Renal cortex interstitium (tissue), 11 donors: ENCODE measurements at regions not wholly inside any gene's neighbourhood (a gene's known extent, or its start where the extent isn't known, plus 50 kb on each side); places are given as distances from the start of the nearest gene placed in this dataset.
"Not testable (repeated sequence)": the region's sequence is repeated elsewhere in the genome, so short reads cannot be mapped to it uniquely, and the experiment has no call there.

Experiments used
- DNase-seq, 11 donors: peaks; one replicate each; pipeline ENCODE4 v3.0.0-alpha.2; 2013; ENCODE audit warnings: low read depth in 9 of 11, low spot score in 4 of 11; ENCODE audit errors: extremely low read depth in 1 of 11

- no peak for DNase-seq
Observed at GRCh38 chr4:134505511-134505910, 303.9 kb upstream of the PABPC4L start.

- no peak for DNase-seq
Observed at GRCh38 chr4:134501973-134502643, 300.5 kb upstream of the PABPC4L start.

DNA sequence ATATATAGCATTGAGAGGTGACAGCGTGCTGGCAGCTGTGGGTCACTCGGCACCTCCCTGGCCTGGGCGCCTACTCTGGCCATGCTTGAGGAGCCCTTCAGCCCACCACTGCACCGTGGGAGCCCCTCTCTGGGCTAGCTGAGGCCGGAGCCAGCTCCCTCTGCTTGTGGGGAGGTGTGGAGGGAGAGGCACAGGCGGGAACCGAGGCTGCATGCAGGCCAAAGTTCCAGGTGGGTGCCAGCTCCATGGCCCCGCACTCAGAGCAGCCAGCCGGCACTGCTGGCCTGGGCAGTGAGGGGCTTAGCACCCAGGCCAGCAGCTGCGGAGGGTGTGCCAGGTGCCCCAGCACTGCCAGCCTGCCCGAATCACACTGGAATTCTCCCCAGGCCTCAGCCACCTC is 299.9 kb upstream of the PABPC4L start:
- not testable (repeated sequence) for DNase-seq

GRCh38 chr4:134499074-134499473 is 297.5 kb upstream of the PABPC4L start:
- no peak for DNase-seq

GRCh38 chr4:134490863-134491262 is 289.3 kb upstream of the PABPC4L start:
- DNase-seq = no peak

DNA sequence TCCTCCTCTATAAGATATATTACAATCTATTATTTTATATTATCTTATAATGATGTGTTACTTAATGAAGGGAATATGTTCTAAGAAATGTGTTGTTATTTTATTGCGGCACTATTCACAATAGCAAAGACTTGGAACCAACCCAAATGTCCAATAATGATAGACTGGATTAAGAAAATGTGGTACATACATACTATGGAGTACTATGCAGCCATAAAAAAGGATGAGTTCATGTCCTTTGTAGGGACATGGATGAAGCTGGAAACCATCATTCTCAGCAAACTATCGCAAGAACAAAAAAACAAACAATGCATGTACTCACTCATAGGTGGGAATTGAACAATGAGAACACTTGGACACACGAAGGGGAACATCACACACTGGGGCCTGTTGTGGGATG is 281.9 kb upstream of the PABPC4L start:
- not testable (repeated sequence) for DNase-seq

DNA sequence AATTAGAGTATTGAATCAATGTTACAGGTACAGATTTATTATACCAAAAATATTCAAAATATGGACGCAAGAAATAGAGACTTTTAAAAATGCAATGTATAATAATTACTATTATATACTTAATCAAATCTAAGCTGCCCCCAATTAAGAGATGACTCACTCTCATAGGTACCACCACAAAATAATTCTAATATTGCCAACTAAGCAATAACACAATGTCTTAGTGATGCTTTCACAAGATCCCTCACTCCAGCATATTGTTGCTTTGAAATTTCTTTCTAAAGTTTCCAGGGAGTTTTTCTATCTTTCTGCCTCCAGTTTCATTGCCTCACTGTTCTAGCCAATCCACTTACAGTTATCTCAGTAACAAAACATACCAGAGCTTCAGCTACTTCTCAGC is 270.0 kb upstream of the PABPC4L start:
- DNase-seq = no peak

DNA sequence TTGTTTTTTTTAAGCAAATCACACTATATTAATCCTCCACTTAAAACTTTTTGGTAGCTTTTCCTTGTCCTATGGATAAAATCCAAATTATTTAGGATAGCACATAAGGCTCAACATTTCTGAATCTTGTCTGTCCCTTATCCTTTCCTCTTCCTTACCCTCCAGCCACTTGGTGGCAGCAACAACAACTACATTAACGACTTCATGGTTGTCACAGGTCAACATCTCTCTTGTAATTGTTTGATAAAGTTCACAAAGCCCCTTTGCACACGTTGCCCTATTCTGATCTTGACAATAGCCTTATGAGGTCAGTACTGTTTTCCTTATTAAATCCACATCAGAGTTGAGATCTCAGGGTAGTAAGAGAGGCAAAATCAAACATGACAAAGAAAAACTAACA is 269.0 kb upstream of the PABPC4L start:
- peak in 10 of 11 donors; percentile 3 to 15 (median 8) for DNase-seq

DNA sequence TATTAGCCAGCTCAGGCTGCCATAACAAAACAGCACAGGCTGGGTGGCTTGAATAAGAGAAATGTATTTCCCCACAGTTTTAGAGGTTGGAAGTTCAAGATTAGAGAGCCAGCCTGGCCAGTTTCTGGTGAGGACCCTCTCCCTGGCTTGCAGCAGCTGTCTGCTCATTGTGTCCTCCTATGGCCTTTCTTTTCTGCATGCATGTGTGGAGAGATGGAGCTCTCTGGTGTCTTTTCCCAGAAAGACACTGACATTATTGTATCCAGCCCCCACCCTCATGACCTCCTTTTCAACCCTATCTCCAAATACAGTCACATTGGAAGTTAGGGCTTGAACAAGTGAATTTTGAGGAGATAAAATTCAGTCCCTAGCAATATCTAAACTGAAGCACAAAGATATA is 263.8 kb upstream of the PABPC4L start:
- no peak for DNase-seq

DNA sequence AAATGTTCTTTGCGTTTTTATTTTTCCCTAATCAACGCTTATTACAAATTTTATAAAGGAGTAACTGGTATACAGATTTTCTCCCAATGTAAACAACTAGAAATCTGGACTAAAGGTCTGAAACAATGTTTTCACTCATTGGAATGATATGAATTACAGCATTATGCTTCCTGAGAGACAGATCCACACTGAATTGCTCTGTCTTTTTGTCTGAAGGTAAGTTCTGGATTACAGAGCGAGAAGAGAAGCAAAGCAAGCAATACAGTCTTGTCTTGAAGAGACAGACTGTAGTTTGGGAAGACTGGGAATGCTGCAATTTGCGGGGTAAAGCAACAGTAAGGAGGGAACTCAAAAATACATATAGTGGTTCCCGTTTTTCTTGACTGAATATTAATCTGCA is 262.2 kb upstream of the PABPC4L start:
- no peak for DNase-seq

DNA sequence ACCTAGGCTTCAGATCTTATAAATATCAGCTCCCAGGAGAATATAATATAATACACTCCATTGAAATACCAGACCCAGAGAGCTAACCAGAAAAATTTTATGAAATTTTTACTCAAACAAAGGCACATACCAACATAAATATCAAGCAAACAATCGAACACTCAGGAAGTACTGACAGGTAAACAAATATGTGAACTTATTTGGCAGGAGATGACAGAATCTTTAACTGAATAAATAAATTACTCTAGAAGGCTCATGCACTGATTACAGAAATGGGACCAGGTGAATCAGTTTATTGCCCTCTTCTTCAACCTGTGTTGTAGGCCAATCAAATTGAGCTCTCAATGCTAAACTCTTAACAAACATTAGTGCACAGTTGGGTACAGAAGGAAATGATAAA is 225.2 kb upstream of the PABPC4L start:
- no peak for DNase-seq

DNA sequence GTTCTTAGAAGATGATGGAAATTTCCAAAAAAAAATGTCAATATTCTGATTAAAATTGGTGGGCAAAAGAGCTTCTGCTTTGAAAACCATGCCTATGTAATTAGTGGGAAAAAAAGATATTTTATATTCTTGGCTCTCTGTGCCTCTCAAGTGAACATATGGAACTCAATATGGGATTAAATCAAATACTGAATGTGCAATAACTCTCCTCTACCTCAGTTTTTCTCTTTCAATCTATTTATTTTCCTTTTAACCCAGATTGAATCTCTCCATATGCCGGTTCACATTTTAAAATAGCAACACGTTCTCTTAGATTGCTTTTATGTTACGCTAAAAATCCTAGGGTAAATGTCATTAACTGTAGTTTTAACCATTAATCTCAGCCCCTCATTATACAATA is 224.2 kb upstream of the PABPC4L start:
- DNase-seq = no peak

DNA sequence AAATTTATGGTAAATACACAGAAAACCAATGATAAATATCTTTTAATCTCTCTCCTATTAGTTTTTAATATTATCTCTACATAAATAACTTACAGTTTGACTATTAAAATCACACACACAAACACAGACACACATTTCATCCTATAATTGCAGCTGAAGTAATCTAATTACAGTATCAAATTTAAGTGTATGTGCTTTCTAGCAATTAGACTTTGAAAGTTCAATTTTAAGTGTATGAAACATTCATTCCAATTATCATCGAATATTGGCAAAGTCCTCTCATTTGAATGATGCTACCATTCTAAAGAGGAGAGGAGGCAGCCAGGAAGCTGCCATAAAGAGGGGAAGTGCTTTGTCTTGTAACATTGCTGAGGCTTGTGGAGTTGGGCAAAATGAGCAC is 221.2 kb upstream of the PABPC4L start:
- DNase-seq = no peak

DNA sequence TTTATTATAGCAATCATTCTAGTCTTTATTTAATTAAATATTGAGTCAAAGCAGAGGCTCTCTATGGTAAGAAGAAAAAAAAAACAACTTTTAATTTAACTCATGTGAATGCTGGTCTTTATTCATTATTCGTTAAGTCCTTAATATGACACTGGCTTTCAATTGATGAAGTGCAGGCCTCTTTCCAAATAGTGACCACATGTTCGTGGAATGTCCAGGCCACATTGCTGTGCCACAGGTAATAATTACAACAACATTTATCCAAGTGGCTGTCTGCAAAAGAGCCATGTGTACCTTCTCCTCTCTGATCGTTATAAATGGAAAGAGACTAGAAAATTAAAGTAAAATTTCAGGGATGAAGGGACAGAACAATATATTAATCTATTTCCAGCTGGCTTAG is 220.1 kb upstream of the PABPC4L start:
- no peak for DNase-seq

GRCh38 chr4:134408897-134409296 is 207.3 kb upstream of the PABPC4L start:
- no peak for DNase-seq

GRCh38 chr4:134401798-134402197 is 200.2 kb upstream of the PABPC4L start:
- DNase-seq = no peak

DNA sequence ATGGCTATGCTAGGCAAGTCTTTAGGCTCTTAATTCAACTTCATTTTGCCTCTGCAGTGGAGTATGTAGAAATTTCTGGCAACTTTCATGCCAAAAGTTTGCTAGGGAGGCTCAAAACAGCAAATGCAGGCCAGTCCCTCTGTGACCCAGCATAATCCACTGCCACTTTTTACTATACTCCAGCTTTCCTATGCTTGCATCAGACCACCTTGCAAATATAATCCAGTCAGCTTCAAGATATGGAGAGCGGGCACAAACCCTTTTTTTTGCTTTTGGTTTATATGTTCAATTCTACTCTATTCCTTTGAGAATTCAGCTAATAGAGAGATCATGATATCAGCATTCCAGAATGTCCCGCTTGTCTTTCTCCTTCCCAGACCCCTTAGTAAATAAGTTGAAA is 192.0 kb upstream of the PABPC4L start:
- DNase-seq = no peak

- no peak for DNase-seq
Observed at GRCh38 chr4:134390319-134390718, 188.7 kb upstream of the PABPC4L start.

- DNase-seq = no peak
Observed at GRCh38 chr4:134388351-134388750, 186.8 kb upstream of the PABPC4L start.

DNA sequence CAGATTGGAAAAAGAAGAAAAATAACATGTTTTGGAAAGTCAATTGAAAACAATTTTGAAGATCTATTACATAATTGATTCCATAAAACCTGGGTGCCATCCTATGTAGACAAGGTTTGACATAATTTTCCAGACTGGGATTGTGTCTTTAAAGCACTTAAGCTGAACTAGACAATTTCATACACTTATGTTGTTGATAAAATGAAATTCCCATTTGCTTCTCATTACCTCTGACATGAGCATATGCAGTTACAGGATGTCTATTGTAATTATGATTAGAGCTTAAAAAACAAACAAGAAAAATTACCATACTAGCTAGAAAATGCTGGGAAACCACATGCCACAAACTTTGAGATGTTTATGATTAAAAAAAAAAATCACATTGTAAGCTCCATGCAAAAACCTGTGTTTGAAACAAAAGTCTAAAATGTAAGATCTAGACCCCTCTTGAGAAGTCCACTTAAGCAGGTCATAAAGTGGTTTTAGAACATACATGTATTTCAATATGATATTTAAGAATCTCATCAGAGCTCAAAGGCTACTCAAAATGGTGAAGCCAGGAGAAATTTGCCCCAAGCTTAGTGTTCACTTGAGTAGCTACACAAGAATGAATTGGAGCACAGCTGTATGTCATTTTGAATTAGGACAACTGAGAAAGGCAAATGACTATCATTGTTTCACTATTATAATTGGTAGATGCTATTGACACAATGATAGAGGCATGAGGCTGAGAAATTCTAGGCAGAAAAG is 181.1 kb upstream of the PABPC4L start:
- DNase-seq = no peak

GRCh38 chr4:134375775-134376174 is 174.2 kb upstream of the PABPC4L start:
- no peak for DNase-seq
